Transverse colon (tissue), 4 donors: ENCODE measurements at regions not wholly inside any gene's neighbourhood (a gene's known extent, or its start where the extent isn't known, plus 50 kb on each side); places are given as distances from the start of the nearest gene placed in this dataset.
"Not testable (repeated sequence)": the region's sequence is repeated elsewhere in the genome, so short reads cannot be mapped to it uniquely, and the experiment has no call there.

Experiments
- CTCF ChIP-seq, 5 experiments: fragments of 200-600 bp in 3 of 5; fragments of 450-650 bp in 2 of 5; sonication (generic) in 3 of 5; IDR thresholded peaks; 1 replicate in 2 of 5; 2 replicates in 3 of 5; pipeline ENCODE4 v1.5.1; 2016 to 2017; ENCODE audit warnings: antibody characterized with exemption in 5 of 5, inconsistent platforms in 3 of 5, mild to moderate bottlenecking in 2 of 5, moderate library complexity in 1 of 5
- EP300 ChIP-seq: sonication (generic); formaldehyde crosslinking; IDR thresholded peaks from one replicate; pipeline ENCODE4 v1.6.1; 2017; ENCODE audit warnings: antibody characterized with exemption, low read depth
- POLR2A ChIP-seq: fragments of 450-650 bp; IDR thresholded peaks from one replicate; pipeline ENCODE4 v1.6.1; 2016; ENCODE audit warnings: antibody characterized with exemption, mild to moderate bottlenecking, moderate library complexity
- POLR2AphosphoS5 ChIP-seq, 3 donors: sonication (generic); formaldehyde crosslinking; IDR thresholded peaks; one replicate each; pipeline ENCODE4 v1.6.1; 2016; ENCODE audit warnings: antibody characterized with exemption in 3 of 3

- TF ChIP-seq CTCF (IDR thresholded peaks at IDR 0.05); POLR2AphosphoS5 (IDR thresholded peaks at IDR 0.05); POLR2A; EP300: not testable (repeated sequence)
These were observed 416.4 kb upstream of the C1orf87 start for GRCh38 chr1:60489916-60490480.
